HCEC 1CT (cell line): ENCODE measurements at regions not wholly inside any gene's neighbourhood (a gene's known extent, or its start where the extent isn't known, plus 50 kb on each side); places are given as distances from the start of the nearest gene placed in this dataset.

ENCODE experiments used
- DNase-seq: peaks from one replicate; pipeline ENCODE4 v3.0.0-alpha.2; 2017

GRCh38 chr2:147499785-147500184, 345.0 kb upstream of the ACVR2A start:
- no peak for DNase-seq

GRCh38 chr2:147495734-147496133, 349.1 kb upstream of the ACVR2A start:
- no peak for DNase-seq

DNA sequence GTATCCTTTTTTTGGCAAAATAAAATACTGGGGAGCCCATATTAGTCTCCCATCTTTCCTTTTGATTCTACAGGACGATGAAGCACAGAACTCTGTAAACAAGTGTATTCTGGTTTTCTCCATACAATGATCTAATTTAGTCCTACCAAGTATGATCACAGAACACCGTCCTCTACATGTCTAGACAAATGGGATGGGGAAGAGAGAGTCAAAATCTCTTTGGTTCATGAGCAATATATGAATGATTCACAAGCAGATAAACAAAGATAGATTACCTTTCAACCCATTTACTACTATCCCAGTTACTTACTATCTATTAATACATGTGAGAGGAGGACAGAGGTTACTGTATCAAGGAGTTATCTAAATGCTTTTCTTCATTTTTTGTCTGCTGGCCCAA, 352.4 kb upstream of the ACVR2A start:
- DNase-seq, result no peak

- no peak for DNase-seq
These were observed 353.3 kb upstream of the ACVR2A start for GRCh38 chr2:147491506-147491905.

GRCh38 chr2:147490401-147491261, 354.2 kb upstream of the ACVR2A start:
- no peak for DNase-seq

DNA sequence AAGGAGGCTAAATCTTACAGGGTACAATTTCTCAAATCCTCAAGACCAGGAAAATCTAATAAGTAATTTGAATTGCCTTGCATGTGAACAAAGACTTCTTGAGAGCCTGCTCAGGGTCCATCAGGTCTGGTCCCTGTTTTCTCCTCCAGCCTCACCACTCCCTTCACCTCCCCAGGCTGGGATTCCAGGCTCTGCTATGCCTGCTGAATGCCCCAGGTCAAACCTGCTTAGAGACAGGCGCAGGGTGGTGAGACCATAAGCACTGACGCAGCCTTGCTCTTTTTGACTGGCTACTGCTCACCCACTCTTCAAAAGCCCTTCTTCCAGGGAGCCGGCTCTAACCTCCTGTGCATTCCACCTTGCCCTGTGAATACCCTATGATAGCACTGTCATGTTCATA, 356.4 kb upstream of the ACVR2A start:
- no peak for DNase-seq

DNA sequence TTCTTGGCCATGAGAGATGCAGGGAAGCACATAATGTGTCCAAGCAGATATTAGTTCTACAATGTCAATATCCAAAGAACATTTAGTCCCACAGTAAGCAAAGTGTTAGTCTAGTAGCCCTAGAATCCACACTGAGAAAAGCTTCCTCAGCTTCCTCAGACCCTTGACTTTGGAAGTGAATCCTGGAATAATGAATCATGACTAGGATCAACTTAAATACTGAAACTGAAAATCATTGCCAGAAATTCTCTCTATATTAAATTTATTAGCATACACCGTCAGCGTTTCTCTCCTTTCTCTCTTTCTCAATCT, 356.9 kb upstream of the ACVR2A start:
- DNase-seq, result no peak

GRCh38 chr2:147487286-147487977, 357.4 kb upstream of the ACVR2A start:
- no peak for DNase-seq

- DNase-seq, result no peak
These were observed 359.5 kb upstream of the ACVR2A start for GRCh38 chr2:147485210-147485851.

- no peak for DNase-seq
These were observed 360.9 kb upstream of the ACVR2A start for GRCh38 chr2:147483911-147484310.

DNA sequence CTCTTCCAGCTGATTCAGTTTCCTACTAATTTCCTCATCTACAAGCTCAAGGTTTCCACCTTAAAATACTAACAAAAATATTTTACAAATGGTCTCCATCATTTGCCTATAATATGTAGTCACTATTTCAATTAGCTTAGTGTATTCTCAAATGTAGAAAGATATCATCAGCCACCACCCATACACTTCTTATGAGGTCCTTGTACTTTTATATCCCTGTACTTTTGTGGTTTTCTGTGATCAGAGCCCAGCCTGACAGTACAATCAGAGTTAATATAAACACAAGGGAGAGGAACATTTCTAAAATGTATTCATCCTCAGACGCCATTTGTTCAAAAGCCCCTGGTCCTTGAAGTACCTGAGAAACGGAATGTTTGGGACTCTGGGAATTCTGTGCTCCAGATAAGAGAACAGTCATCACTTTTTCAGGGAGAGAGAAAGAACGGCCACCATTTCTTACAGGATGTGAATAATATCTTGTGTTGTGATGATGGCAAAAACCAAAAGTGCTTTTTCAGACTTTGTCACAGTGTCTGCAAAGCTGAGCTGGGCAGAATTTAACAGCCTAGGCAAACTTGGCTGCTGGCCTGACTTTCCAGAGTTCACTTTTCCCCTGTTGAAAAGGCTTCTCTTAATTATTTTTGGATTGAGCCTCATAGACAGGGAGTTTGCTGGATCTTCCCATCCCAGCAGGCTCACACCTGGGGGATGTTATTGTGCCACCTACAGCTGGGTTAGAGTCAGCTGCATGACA, 361.7 kb upstream of the ACVR2A start:
- no peak for DNase-seq

- peak; percentile 30 for DNase-seq
These were observed 362.5 kb upstream of the ACVR2A start for GRCh38 chr2:147482111-147482895.

- no peak for DNase-seq
These were observed 365.5 kb upstream of the ACVR2A start for GRCh38 chr2:147479358-147479757.

DNA sequence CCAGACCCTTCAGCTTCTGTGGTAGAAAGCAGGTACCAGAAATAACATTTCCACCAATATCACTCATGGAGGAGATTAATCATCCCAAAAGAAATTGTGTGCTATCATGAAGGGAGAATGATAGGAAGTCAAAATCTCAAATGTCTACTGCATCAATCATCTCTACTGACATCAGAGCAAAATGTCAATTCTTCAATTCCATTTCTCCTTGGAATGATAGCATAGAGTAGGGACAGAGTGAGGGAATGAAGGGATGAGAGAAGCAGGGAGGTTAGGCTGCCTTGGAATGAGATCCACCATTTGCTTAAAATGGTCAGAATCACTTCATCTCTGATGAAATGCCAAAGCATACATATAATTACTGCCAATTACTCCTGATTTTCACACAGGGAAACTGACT, 371.8 kb upstream of the ACVR2A start:
- DNase-seq, result no peak

DNA sequence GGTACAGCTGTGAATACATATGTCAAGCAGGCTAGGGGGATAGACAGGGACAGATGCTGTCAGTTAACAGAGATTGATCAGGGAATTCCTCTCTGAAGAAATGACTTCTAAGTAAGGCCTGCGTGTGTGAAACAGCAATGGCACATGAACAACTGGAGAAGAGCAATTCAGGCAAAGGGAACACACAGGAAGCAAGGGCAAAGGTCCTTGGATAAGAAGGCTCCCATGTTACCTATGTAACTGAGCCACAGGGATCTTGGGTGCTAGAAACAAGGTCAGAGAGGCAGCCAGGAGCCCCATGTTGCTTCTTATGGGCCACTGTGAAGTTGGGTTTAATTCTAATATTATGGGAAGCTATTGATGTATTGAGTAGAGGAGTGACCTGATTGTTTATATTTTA, 373.7 kb upstream of the ACVR2A start:
- DNase-seq, result no peak

- no peak for DNase-seq
These were observed 375.4 kb upstream of the ACVR2A start for GRCh38 chr2:147469471-147469870.

GRCh38 chr2:147468963-147469362, 375.9 kb upstream of the ACVR2A start:
- no peak for DNase-seq

DNA sequence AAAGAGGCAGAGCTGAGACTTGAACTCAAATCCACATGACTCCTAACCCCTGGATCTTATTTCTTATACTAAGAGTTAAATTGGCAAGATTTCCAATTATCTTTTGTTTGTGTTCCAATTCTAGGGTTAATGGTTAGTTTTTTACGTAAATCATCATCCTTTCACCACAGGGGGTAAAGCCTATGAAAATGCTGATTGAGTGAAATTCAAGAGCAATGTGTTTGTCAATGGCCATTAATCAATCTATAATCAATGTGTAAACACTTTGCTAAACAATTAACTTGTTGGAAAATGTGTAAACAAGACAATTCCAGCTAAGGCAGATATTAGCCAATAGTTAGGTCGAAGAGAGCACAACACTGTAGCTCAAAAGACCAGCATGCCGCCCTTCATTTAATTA, 376.5 kb upstream of the ACVR2A start:
- DNase-seq, result no peak

- DNase-seq, result no peak
These were observed 377.4 kb upstream of the ACVR2A start for GRCh38 chr2:147467441-147467840.

GRCh38 chr2:147464737-147465357, 380.0 kb upstream of the ACVR2A start:
- DNase-seq, result no peak

DNA sequence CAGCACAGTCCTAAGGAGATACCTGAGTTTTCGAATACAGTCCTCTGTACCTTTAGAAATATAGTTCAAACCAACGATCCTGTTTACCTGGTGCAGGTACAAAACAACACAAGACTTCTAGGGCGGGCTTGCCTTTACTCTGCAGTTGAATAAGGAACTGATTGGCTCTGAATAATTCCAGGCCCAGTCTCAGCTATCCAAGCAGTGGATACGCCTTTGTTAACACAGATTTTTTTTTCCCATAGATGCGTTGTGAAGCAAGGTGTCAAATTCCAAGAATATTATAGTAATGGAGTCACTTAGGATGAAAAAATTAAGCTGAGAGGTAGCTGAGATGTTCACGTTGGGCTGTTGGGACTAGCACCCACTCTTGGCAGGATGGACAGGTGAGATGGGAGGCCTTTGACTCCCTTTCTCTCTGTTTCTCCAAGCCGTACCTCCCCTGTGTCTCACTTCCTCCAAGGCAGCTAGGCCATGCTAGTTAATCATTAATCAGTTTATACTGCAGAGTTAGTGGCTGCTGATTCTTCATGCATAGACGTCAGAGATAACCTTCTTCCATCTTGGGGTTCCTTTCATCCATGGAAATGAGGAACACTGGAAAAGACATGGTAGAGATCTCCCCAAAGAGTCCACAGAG, 380.8 kb upstream of the ACVR2A start:
- no peak for DNase-seq

DNA sequence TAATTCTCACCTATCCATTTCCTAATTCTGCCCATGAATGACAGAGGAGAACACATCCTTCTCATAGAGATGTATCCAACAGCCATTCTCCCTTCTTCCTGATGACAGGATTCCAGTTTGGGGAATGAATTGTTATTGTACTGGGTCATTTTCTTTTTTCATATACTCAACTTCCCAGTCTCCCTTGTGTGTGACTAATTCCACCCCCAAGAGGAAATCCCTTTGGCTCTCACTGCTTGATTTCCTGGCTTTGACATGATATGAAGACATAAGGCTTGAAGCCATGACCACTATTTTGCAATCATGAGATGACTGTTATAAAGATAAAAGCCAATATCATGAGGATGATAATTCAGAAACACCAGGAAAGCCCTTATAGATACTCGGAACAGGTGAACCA, 384.7 kb upstream of the ACVR2A start:
- peak; percentile 58 for DNase-seq
